Endothelial cell of umbilical vein (primary cell): ENCODE measurements at regions not wholly inside any gene's neighbourhood (a gene's known extent, or its start where the extent isn't known, plus 50 kb on each side); places are given as distances from the start of the nearest gene placed in this dataset.

Experiments used
- CTCF ChIP-seq, 2 donors: IDR thresholded peaks; 1 replicate in 1 of 2; 2 replicates in 1 of 2; pipeline ENCODE4 v1.5.1; 2011; ENCODE audit warnings: low read length in 2 of 2, mild to moderate bottlenecking in 2 of 2, moderate library complexity in 2 of 2, control low read depth in 1 of 2, inconsistent platforms in 1 of 2, low read depth in 1 of 2; ENCODE audit not compliant: insufficient read depth in 1 of 2; ENCODE audit errors: extremely low read depth in 1 of 2
- EZH2 ChIP-seq: IDR thresholded peaks from 2 replicates; pipeline ENCODE4 v1.6.1; 2012; ENCODE audit warnings: borderline replicate concordance, low read depth, mild to moderate bottlenecking, moderate library complexity, low read length, inconsistent platforms; ENCODE audit not compliant: severe bottlenecking
- MAX ChIP-seq: IDR thresholded peaks from 2 replicates; pipeline ENCODE4 v1.6.1; 2011; ENCODE audit not compliant: insufficient read depth, insufficient read length
- MYC ChIP-seq: IDR thresholded peaks from one replicate; pipeline ENCODE4 v1.6.1; 2011; ENCODE audit warnings: mild to moderate bottlenecking, low read depth, low read length
- POLR2A ChIP-seq: IDR thresholded peaks from 2 replicates; pipeline ENCODE4 v1.6.1; 2012; ENCODE audit warnings: low read depth, mild to moderate bottlenecking, control low read depth, low read length
- POLR2AphosphoS5 ChIP-seq: IDR thresholded peaks from 2 replicates; pipeline ENCODE4 v1.6.1; 2012; ENCODE audit warnings: low read depth, mild to moderate bottlenecking, control low read depth, low read length, moderate library complexity; ENCODE audit not compliant: insufficient read depth

GRCh38 chr4:53900271-53900649 is 164.1 kb downstream of the CHIC2 start:
- TF ChIP-seq CTCF (IDR thresholded peaks at IDR 0.05; ENCODE audit: extremely low read depth in 1 of 2, insufficient read depth in 1 of 2, low read depth in 1 of 2, low read length in 2 of 2) (no peak), POLR2A (no peak), MAX (no peak), EZH2 (no peak), POLR2AphosphoS5 (no peak), MYC (no peak)
